ENCODE measurements at regions not wholly inside any gene's neighbourhood (a gene's known extent, or its start where the extent isn't known, plus 50 kb on each side); places are given as distances from the start of the nearest gene placed in this dataset.

- no peak for DNase-seq
- H3K4me1 ChIP-seq = no peaks in the 10 kb centered on the region
- H3K4me3 ChIP-seq = no peak overlapping the region
- in situ Hi-C loops (cut with MboI; ENCODE audit: low sequenced_read_pairs in 4 of 4) = no loop called here
- H3K9me3 ChIP-seq = no peaks in the 10 kb centered on the region
- H3K27ac ChIP-seq = no peak overlapping the region
- H3K27me3 ChIP-seq = no peaks in the 10 kb centered on the region
- H3K36me3 ChIP-seq = no peaks in the 10 kb centered on the region
- ATAC-seq = no peak
- no peak for TF ChIP-seq CTCF (IDR thresholded peaks at IDR 0.05 in 4 of 5, conservative IDR thresholded peaks at IDR 0.05 in 1 of 5)
- no peak for TF ChIP-seq POLR2A (IDR thresholded peaks at IDR 0.05)
- intact Hi-C loops (cut with DNase I; ENCODE audit: low total_unique reads) = no loop called here
Observed at GRCh38 chr12:17278946-17279345, 673.0 kb upstream of the LMO3 start.

- no peaks in the 10 kb centered on the region for H3K9me3 ChIP-seq
- no peak overlapping the region for H3K4me3 ChIP-seq
- intact Hi-C loops (cut with DNase I; ENCODE audit: low total_unique reads) = no loop called here
Observed at GRCh38 chr12:17276196-17276595, 670.2 kb upstream of the LMO3 start.

DNA sequence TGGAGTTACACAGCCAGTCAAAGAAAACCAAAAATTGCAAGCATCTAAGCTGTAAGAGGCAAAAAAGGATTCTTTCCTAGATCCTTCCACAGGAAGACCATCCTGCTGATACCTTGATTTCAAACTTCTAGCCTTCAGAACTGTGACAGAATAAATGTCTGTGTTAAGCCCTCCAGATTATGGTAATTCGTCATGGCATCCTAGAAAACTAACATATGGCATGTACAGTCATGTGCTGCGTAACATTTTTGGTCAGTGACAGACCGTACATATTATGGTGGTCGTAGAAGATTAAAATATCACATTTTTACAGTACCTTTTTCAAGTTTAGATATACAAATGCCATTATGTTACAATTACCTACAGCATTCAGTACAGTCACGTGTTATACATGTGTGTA lies 660.9 kb upstream of the LMO3 start:
- no peaks in the 10 kb centered on the region for H3K36me3 ChIP-seq
- no peaks in the 10 kb centered on the region for H3K4me1 ChIP-seq
- in situ Hi-C loops (cut with MboI; ENCODE audit: low sequenced_read_pairs in 4 of 4) = no loop called here
- H3K4me3 ChIP-seq = no peak overlapping the region
- no peak for DNase-seq
- no peak for ATAC-seq
- intact Hi-C loops (cut with DNase I; ENCODE audit: low total_unique reads) = no loop called here
- no peak for TF ChIP-seq CTCF (IDR thresholded peaks at IDR 0.05 in 4 of 5, conservative IDR thresholded peaks at IDR 0.05 in 1 of 5)
- no peak for TF ChIP-seq POLR2A (IDR thresholded peaks at IDR 0.05)
- no peaks in the 10 kb centered on the region for H3K9me3 ChIP-seq
- no peak overlapping the region for H3K27ac ChIP-seq
- H3K27me3 ChIP-seq = no peaks in the 10 kb centered on the region

More at GRCh38 chr12:17276196-17276595, 670.2 kb upstream of the LMO3 start:
- no peaks in the 10 kb centered on the region for H3K4me1 ChIP-seq
- no peak for TF ChIP-seq CTCF (IDR thresholded peaks at IDR 0.05 in 4 of 5, conservative IDR thresholded peaks at IDR 0.05 in 1 of 5)
- ATAC-seq = no peak
- no peak overlapping the region for H3K27ac ChIP-seq
- no peak for DNase-seq
- in situ Hi-C loops (cut with MboI; ENCODE audit: low sequenced_read_pairs in 4 of 4) = no loop called here
- no peaks in the 10 kb centered on the region for H3K27me3 ChIP-seq
- H3K36me3 ChIP-seq = no peaks in the 10 kb centered on the region

- DNase-seq (no peak), ATAC-seq (no peak)
- in situ Hi-C loops (cut with MboI; ENCODE audit: low sequenced_read_pairs in 4 of 4) = no loop called here
- Histone ChIP-seq H3K4me1 (no peaks in the 10 kb centered on the region), H3K36me3 (no peaks in the 10 kb centered on the region), H3K27me3 (no peaks in the 10 kb centered on the region), H3K9me3 (no peaks in the 10 kb centered on the region), H3K27ac (no peak overlapping the region), H3K4me3 (no peak overlapping the region)
- no peak for TF ChIP-seq POLR2A (IDR thresholded peaks at IDR 0.05)
- no peak for TF ChIP-seq CTCF (IDR thresholded peaks at IDR 0.05 in 4 of 5, conservative IDR thresholded peaks at IDR 0.05 in 1 of 5)
- intact Hi-C loops (cut with DNase I; ENCODE audit: low total_unique reads) = no loop called here
Observed at GRCh38 chr12:17264603-17265002, 658.6 kb upstream of the LMO3 start.

- Histone ChIP-seq H3K4me3 (no peak overlapping the region), H3K9me3 (no peaks in the 10 kb centered on the region), H3K27me3 (no peaks in the 10 kb centered on the region), H3K4me1 (no peaks in the 10 kb centered on the region), H3K27ac (no peak overlapping the region), H3K36me3 (no peaks in the 10 kb centered on the region)
- intact Hi-C loops (cut with DNase I; ENCODE audit: low total_unique reads) = no loop called here
- no peak for DNase-seq
- in situ Hi-C loops (cut with MboI; ENCODE audit: low sequenced_read_pairs in 4 of 4) = no loop called here
- no peak for ATAC-seq
- TF ChIP-seq CTCF (IDR thresholded peaks at IDR 0.05 in 4 of 5, conservative IDR thresholded peaks at IDR 0.05 in 1 of 5) = no peak
- no peak for TF ChIP-seq POLR2A (IDR thresholded peaks at IDR 0.05)
Observed at GRCh38 chr12:17239874-17240273, 633.9 kb upstream of the LMO3 start.
